AG04450 (cell line): ENCODE measurements at regions not wholly inside any gene's neighbourhood (a gene's known extent, or its start where the extent isn't known, plus 50 kb on each side); places are given as distances from the start of the nearest gene placed in this dataset.

Source experiments
- CTCF ChIA-PET: fragments of 300-600, 350-600 bp; formaldehyde crosslinking; extraction: SDS; loops from one replicate; lab custom pipeline; 2022; ENCODE audit warnings: antibody characterized with exemption, inconsistent platforms; lab: Charles Lee
- POLR2A ChIA-PET: fragments of 350-600 bp; formaldehyde crosslinking; extraction: SDS; loops from one replicate; lab custom pipeline; 2021; ENCODE audit warnings: antibody characterized with exemption, inconsistent platforms; lab: Yijun Ruan, JAX
- DNase-seq: peaks from one replicate; pipeline ENCODE4 v3.0.0-alpha.2; 2011; ENCODE audit warnings: low read depth, low spot score
- H3K27ac ChIP-seq: one replicate; pipeline ENCODE4 v1.5.1; 2012; ENCODE audit warnings: low read depth, low read length, control low read depth
- H3K27me3 ChIP-seq: one replicate; pipeline ENCODE4 v1.6.0; 2012; ENCODE audit warnings: low read length; ENCODE audit not compliant: control insufficient read depth, insufficient read depth
- H3K4me3 ChIP-seq: 2 replicates; pipeline ENCODE4 v1.5.1; 2011; ENCODE audit warnings: mild to moderate bottlenecking, low read depth, low read length, control low read depth
- H3K9me3 ChIP-seq: 2 replicates; pipeline ENCODE4 v1.5.1; 2012; ENCODE audit warnings: low read length; ENCODE audit not compliant: control insufficient read depth, insufficient read depth
- CTCF ChIP-seq: IDR thresholded peaks from 2 replicates; pipeline ENCODE4 v1.5.1; 2011; ENCODE audit warnings: low read depth, low read length, control low read depth, inconsistent platforms

- Histone ChIP-seq H3K27ac (no peak overlapping the region), H3K4me3 (no peak overlapping the region), H3K27me3 (no peaks in the 10 kb centered on the region), H3K9me3 (no peaks in the 10 kb centered on the region)
- ChIA-PET POLR2A (no interaction called here), CTCF (interaction anchor here (0.7 to 3.0 kb wide), 2 partner anchors 10 to 658 kb away, joined by 4 to 14 read pairs; no protein-coding TSS in a partner anchor)
- no peak for DNase-seq
- no peak for TF ChIP-seq CTCF
Observed at GRCh38 chr21:29465546-29465945, 166.8 kb downstream of the BACH1 start.

GRCh38 chr21:29466532-29466931 lies 167.8 kb downstream of the BACH1 start:
- DNase-seq = no peak

GRCh38 chr21:29470397-29470796 lies 171.7 kb downstream of the BACH1 start:
- Histone ChIP-seq H3K27ac (no peak overlapping the region), H3K4me3 (no peak overlapping the region), H3K27me3 (no peaks in the 10 kb centered on the region), H3K9me3 (no peaks in the 10 kb centered on the region; the same call in 1 of the 2 replicates)
- ChIA-PET CTCF (no interaction called here), POLR2A (no interaction called here)
- DNase-seq = no peak
- TF ChIP-seq CTCF = no peak

More at GRCh38 chr21:29466532-29466931, 167.8 kb downstream of the BACH1 start:
- TF ChIP-seq CTCF = no peak
- H3K27me3 ChIP-seq = no peaks in the 10 kb centered on the region
- H3K9me3 ChIP-seq = no peaks in the 10 kb centered on the region
- H3K4me3 ChIP-seq = no peak overlapping the region
- no peak overlapping the region for H3K27ac ChIP-seq
- ChIA-PET CTCF (interaction anchor here (3.0 kb wide), 1 partner anchor 9 kb away, joined by 14 read pairs; no protein-coding TSS in a partner anchor), POLR2A (no interaction called here)

- ChIA-PET POLR2A (no interaction called here), CTCF (no interaction called here)
- no peak overlapping the region for H3K27ac ChIP-seq
Observed at GRCh38 chr21:29473808-29474207, 175.1 kb downstream of the BACH1 start.

More at GRCh38 chr21:29473808-29474207, 175.1 kb downstream of the BACH1 start:
- H3K9me3 ChIP-seq = no peaks in the 10 kb centered on the region; the same call in 1 of the 2 replicates
- DNase-seq = no peak
- TF ChIP-seq CTCF = no peak
- no peak overlapping the region for H3K4me3 ChIP-seq
- H3K27me3 ChIP-seq = no peaks in the 10 kb centered on the region
